ENCODE measurements at regions not wholly inside any gene's neighbourhood (a gene's known extent, or its start where the extent isn't known, plus 50 kb on each side); places are given as distances from the start of the nearest gene placed in this dataset.

DNA sequence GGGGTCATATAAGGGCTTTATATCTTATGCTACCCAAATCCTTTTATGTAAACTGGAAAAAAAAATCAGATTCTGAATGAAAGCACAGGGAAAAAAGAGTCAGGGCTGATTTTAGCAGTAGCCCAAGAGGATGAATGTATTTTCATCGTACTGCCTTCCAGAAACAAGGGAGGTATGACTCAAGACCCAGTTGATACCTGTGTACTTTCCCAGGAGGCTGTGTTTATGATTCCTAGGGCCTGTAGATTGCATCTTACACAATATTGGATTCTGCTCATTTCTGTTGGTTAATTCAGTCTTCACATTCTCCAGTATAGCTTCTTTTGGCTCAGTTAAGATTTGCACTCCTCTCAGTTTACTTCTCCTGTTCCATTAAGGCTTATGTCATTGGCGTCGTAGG, 127.9 kb upstream of the LIMCH1 start:
- peaks cover 39% of the 10 kb centered on the region for H3K4me1 Mint-ChIP-seq (ENCODE audit: insufficient read depth, unreplicated experiment)
- intact Hi-C loops (cut with micrococcal nuclease): no loop called here
- CTCF ChIA-PET: no interaction called here

DNA sequence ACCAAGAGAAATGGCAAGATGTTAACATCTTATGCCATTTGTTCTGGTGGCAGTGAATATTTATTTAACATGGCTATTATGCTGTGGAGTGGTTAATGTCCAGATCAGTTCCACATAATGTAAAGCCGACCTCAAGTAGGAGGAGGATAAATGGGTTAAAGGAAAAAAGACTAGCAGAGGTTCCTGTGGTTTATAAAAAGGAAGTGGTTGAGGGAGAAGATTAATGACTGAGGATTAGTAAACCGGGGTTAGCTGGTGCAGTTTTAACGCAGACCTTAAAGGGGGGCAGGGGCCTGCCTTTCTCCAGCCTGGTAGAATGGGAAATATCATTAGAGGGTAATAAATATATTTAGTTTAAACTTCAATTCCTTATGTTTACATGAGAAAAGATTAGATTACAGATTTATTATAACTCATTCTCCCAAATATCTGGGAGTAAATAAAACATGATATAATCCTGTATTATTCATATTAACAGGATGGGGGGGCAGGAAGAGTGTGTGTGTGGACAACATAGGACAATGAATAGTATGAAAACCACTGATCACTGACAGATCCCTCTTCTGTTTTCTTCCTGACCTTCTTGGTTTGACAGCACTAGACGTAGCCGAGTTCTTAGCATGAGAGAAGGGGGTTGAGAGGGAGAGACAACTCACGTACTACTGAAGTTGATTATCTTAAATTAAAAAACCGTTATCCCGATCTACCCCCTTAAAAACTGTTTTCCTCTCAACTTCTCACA, 124.1 kb upstream of the LIMCH1 start:
- ChIA-PET CTCF (no interaction called here), POLR2A (no interaction called here)
- no peaks in the 10 kb centered on the region for H3K27me3 Mint-ChIP-seq (ENCODE audit: insufficient read depth, unreplicated experiment)
- DNase-seq (ENCODE audit: unreplicated experiment): no peak
- TF ChIP-seq, protein P1, sequence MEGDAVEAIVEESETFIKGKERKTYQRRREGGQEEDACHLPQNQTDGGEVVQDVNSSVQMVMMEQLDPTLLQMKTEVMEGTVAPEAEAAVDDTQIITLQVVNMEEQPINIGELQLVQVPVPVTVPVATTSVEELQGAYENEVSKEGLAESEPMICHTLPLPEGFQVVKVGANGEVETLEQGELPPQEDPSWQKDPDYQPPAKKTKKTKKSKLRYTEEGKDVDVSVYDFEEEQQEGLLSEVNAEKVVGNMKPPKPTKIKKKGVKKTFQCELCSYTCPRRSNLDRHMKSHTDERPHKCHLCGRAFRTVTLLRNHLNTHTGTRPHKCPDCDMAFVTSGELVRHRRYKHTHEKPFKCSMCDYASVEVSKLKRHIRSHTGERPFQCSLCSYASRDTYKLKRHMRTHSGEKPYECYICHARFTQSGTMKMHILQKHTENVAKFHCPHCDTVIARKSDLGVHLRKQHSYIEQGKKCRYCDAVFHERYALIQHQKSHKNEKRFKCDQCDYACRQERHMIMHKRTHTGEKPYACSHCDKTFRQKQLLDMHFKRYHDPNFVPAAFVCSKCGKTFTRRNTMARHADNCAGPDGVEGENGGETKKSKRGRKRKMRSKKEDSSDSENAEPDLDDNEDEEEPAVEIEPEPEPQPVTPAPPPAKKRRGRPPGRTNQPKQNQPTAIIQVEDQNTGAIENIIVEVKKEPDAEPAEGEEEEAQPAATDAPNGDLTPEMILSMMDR (IDR thresholded peaks at IDR 0.05; ENCODE audit: unreplicated experiment): no peak
- peak overlapping the region; percentile 85 for H3K27ac Mint-ChIP-seq (ENCODE audit: low read depth, unreplicated experiment)
- peaks cover 40% of the 10 kb centered on the region for H3K4me1 Mint-ChIP-seq (ENCODE audit: insufficient read depth, unreplicated experiment)
- no TSS peak for BruUV-seq (replicated peaks)
- H3K4me3 Mint-ChIP-seq (ENCODE audit: unreplicated experiment): no peak overlapping the region
- intact Hi-C loops (cut with micrococcal nuclease): no loop called here
- H3K36me3 Mint-ChIP-seq (ENCODE audit: insufficient read depth, unreplicated experiment): peaks cover 6% of the 10 kb centered on the region
- H3K9me3 Mint-ChIP-seq (ENCODE audit: unreplicated experiment): no peaks in the 10 kb centered on the region

More for the DNA sequence above, 127.9 kb upstream of the LIMCH1 start:
- Mint-ChIP-seq H3K27ac (ENCODE audit: low read depth, unreplicated experiment) (peak overlapping the region; percentile 66), H3K4me3 (ENCODE audit: unreplicated experiment) (no peak overlapping the region), H3K36me3 (ENCODE audit: insufficient read depth, unreplicated experiment) (peaks cover 6% of the 10 kb centered on the region), H3K9me3 (ENCODE audit: unreplicated experiment) (no peaks in the 10 kb centered on the region), H3K27me3 (ENCODE audit: insufficient read depth, unreplicated experiment) (no peaks in the 10 kb centered on the region)
- POLR2A ChIA-PET: interaction anchor here (0.7 to 1.4 kb wide), 3 partner anchors 11 to 49 kb away, joined by 3 to 4 read pairs (median 3); no protein-coding TSS in a partner anchor
- no TSS peak for BruUV-seq (replicated peaks)
- DNase-seq (ENCODE audit: unreplicated experiment): peak; percentile 88
- TF ChIP-seq, protein P1 (IDR thresholded peaks at IDR 0.05; ENCODE audit: unreplicated experiment): no peak

DNA sequence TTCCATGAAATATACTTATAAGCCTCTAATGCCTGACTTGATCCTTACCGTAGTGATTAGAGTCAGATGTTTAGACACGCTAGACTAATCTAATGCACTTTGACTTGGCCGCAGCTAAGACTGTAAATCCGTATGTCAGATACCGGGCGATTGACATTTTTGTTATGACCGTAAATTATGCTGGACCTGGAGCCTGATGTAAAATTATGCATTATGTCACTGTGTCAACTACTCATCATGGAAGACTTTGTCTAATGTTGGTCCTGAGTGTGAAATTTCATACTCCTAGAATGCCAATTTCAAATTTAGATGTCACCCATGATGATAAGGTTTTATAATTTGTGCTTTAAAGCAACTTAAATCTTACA, 123.6 kb upstream of the LIMCH1 start:
- TF ChIP-seq, protein P1 (IDR thresholded peaks at IDR 0.05; ENCODE audit: unreplicated experiment): no peak
- no peak for DNase-seq (ENCODE audit: unreplicated experiment)
- Mint-ChIP-seq H3K27me3 (ENCODE audit: insufficient read depth, unreplicated experiment) (no peaks in the 10 kb centered on the region), H3K4me3 (ENCODE audit: unreplicated experiment) (no peak overlapping the region), H3K27ac (ENCODE audit: low read depth, unreplicated experiment) (peak overlapping the region; percentile 85), H3K4me1 (ENCODE audit: insufficient read depth, unreplicated experiment) (peaks cover 34% of the 10 kb centered on the region), H3K9me3 (ENCODE audit: unreplicated experiment) (no peaks in the 10 kb centered on the region), H3K36me3 (ENCODE audit: insufficient read depth, unreplicated experiment) (peaks cover 6% of the 10 kb centered on the region)
- CTCF ChIA-PET: no interaction called here
- POLR2A ChIA-PET: no interaction called here
- no TSS peak for BruUV-seq (replicated peaks)
- intact Hi-C loops (cut with micrococcal nuclease): no loop called here

DNA sequence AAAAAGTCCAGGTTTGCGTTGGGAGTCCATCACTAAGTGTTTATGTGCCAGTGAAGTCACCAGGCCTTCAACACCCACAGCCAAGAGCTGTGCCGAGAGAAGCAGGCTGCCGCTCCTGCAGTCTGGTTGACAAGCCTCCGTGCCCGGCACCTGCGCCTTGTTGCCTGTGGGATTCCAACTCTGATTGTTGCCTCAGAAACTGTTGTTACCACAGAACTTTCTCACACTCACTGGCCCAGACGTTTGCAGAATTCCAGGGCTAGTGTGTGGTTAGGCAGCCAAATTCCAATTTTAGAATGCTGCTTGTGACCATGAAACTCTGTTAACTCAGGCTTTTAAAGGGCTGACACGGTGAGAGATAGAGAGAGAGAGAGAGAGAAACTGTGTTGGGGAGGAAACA, 119.5 kb upstream of the LIMCH1 start:
- DNase-seq (ENCODE audit: unreplicated experiment): no peak
- ChIA-PET CTCF (no interaction called here), POLR2A (interaction anchor here (0.6 to 2.1 kb wide), 3 partner anchors 9 to 262 kb away, joined by 3 to 7 read pairs (median 4); no protein-coding TSS in a partner anchor)
- H3K27me3 Mint-ChIP-seq (ENCODE audit: insufficient read depth, unreplicated experiment): no peaks in the 10 kb centered on the region
- peak overlapping the region; percentile 26 for H3K27ac Mint-ChIP-seq (ENCODE audit: low read depth, unreplicated experiment)
- BruUV-seq (replicated peaks): no TSS peak
- H3K4me1 Mint-ChIP-seq (ENCODE audit: insufficient read depth, unreplicated experiment): peaks cover 16% of the 10 kb centered on the region
- no peaks in the 10 kb centered on the region for H3K36me3 Mint-ChIP-seq (ENCODE audit: insufficient read depth, unreplicated experiment)
- intact Hi-C loops (cut with micrococcal nuclease): no loop called here
- H3K4me3 Mint-ChIP-seq (ENCODE audit: unreplicated experiment): no peak overlapping the region
- TF ChIP-seq, protein P1 (IDR thresholded peaks at IDR 0.05; ENCODE audit: unreplicated experiment): no peak
- H3K9me3 Mint-ChIP-seq (ENCODE audit: unreplicated experiment): no peaks in the 10 kb centered on the region

Measured in MCF 10A (cell line).